Skeletal muscle satellite cell (primary cell): ENCODE measurements at regions not wholly inside any gene's neighbourhood (a gene's known extent, or its start where the extent isn't known, plus 50 kb on each side); places are given as distances from the start of the nearest gene placed in this dataset.
A peak's percentile ranks its signal among the peaks of the same experiment; 100 is the strongest.

Experiments
- H3K27me3 ChIP-seq: 2 replicates; pipeline ENCODE4 v1.7.0; 2013; ENCODE audit warnings: low read length; ENCODE audit not compliant: control insufficient read depth, insufficient read depth
- H3K36me3 ChIP-seq: 2 replicates; pipeline ENCODE4 v1.7.0; 2013; ENCODE audit warnings: mild to moderate bottlenecking, control low read depth, low read length; ENCODE audit not compliant: insufficient read depth
- H3K4me1 ChIP-seq: 2 replicates; pipeline ENCODE4 v1.7.0; 2013; ENCODE audit warnings: low read length; ENCODE audit not compliant: control insufficient read depth, insufficient read depth
- H3K4me2 ChIP-seq: 2 replicates; pipeline ENCODE4 v1.7.0; 2013; ENCODE audit warnings: mild to moderate bottlenecking, low read length
- H3K4me3 ChIP-seq: 2 replicates; pipeline ENCODE4 v1.7.0; 2013; ENCODE audit warnings: low read length
- H3K9ac ChIP-seq: 2 replicates; pipeline ENCODE4 v1.7.0; 2013; ENCODE audit warnings: mild to moderate bottlenecking, low read depth, low read length, moderate library complexity
- H3K9me3 ChIP-seq: replicated peaks from 2 replicates; pipeline ENCODE4 v1.7.0; 2013; ENCODE audit warnings: mild to moderate bottlenecking, control low read depth, low read length

DNA sequence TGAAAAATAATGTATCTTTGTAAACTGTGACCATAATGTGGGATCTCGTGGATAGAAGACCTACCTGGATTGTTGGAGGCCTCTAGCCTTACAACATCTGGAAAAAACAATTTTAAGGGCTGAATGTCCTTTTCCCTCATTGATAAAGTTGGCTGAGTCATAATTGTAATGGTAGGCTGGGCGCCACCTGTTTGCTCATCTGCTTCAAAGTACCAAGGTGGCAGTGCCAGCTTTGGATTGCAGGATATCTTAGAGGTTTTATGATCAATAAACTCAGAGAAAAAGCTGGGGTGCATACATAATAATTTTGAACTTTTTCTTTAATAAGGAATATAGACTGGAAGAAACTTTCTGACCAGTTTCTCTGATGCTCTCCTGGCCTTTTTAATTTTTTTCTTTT, 653.4 kb downstream of the MMUT start:
- H3K4me3 ChIP-seq = no peak overlapping the region
- no peaks in the 10 kb centered on the region for H3K9me3 ChIP-seq
- no peaks in the 10 kb centered on the region for H3K36me3 ChIP-seq
- H3K4me1 ChIP-seq = no peaks in the 10 kb centered on the region
- no peaks in the 10 kb centered on the region for H3K27me3 ChIP-seq
- no peak overlapping the region for H3K9ac ChIP-seq
- H3K4me2 ChIP-seq = no peak overlapping the region

DNA sequence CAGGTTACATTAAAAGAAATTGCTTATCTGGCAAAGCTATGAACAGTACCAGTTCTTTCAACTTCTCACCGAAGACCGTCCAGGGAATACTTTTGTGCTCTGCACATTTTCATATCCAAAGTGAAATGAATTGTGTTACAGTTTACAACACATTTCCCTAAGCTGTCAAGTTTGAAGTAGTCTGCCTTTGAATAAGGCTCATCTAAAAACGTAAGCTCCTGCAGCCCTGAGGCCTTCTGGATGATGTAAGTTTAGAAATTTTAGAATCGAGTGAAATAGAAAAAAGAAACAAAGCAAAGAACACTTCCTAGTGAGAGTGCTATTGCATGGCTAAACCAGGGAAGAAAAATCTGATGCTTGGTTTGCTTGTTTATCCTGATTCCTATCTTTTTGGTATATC, 653.8 kb downstream of the MMUT start:
- no peaks in the 10 kb centered on the region for H3K4me1 ChIP-seq

GRCh38 chr6:48798296-48798695, 664.8 kb downstream of the MMUT start:
- H3K4me1 ChIP-seq = no peaks in the 10 kb centered on the region
- no peaks in the 10 kb centered on the region for H3K9me3 ChIP-seq
- no peak overlapping the region for H3K4me2 ChIP-seq
- no peaks in the 10 kb centered on the region for H3K36me3 ChIP-seq
- H3K27me3 ChIP-seq = no peaks in the 10 kb centered on the region
- no peak overlapping the region for H3K9ac ChIP-seq
- H3K4me3 ChIP-seq = no peak overlapping the region

More for the DNA sequence above, 653.8 kb downstream of the MMUT start:
- H3K27me3 ChIP-seq = no peaks in the 10 kb centered on the region
- no peaks in the 10 kb centered on the region for H3K36me3 ChIP-seq
- H3K9me3 ChIP-seq = no peaks in the 10 kb centered on the region
- H3K4me2 ChIP-seq = no peak overlapping the region
- no peak overlapping the region for H3K9ac ChIP-seq
- no peak overlapping the region for H3K4me3 ChIP-seq

DNA sequence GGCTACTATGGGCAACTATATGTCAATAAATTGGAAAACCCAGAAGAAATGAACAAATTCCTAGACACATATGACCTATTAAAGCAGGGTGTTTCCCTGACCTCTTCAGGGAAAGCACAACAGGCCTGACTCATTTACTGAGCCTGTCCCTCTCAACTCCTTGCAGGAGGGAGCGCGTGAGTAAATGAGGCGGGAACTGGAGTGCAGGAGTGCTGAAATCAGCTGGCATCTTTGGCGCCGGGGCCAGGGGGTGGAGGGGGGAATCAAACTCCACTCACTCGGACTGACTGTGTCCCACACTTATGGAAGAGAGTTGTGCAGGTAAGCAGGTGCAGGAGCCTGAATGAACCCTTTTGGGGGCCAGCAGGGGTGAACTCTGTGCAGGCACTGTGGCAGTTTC, 671.2 kb upstream of the PTCHD4 start:
- H3K4me3 ChIP-seq = no peak overlapping the region
- no peak overlapping the region for H3K4me2 ChIP-seq
- H3K36me3 ChIP-seq = no peaks in the 10 kb centered on the region
- no peaks in the 10 kb centered on the region for H3K4me1 ChIP-seq
- no peaks in the 10 kb centered on the region for H3K27me3 ChIP-seq
- H3K9ac ChIP-seq = no peak overlapping the region
- no peaks in the 10 kb centered on the region for H3K9me3 ChIP-seq

DNA sequence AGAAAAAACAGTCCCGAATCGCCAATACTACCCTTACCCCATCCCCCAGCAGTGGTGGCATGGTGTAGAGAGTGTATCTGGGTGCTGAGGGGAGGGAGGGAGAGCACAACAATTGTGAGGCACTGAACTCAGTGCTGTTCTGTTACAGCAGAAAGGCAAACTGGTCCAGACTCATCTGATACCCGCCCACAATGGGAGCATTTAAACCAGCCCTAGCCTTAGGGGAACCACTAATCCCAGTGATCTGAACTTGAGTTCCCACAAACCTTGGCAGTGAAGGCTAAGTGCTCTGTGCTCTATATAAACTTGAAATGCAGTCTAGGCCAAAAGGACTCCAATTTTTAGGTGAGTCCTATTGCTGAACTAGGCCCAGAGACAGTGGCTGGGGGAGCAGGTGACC, 666.4 kb upstream of the PTCHD4 start:
- H3K4me2 ChIP-seq = no peak overlapping the region
- H3K4me1 ChIP-seq = peaks cover 18% of the 10 kb centered on the region

DNA sequence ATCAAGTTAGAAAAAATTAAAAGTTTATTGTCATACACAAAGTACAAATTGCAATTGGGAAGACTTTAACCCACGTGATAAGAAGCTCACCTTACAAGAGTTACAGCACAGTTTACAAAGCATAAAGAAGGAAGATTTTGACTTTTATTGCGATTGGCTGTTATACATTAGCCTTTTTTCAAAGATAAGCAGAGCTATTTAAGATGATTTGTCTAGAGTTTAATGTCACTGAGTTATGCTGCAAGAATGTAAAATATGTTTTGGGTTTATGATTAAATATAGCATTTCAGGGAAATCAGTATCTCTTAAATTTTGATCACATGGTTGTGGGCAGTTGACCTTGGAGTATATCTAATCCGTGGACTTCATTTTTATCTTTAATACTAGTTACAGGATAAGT, 664.2 kb upstream of the PTCHD4 start:
- Histone ChIP-seq H3K36me3 (no peaks in the 10 kb centered on the region), H3K27me3 (no peaks in the 10 kb centered on the region), H3K9ac (no peak overlapping the region), H3K9me3 (no peaks in the 10 kb centered on the region), H3K4me2 (peak overlapping the region; percentile 16), H3K4me1 (peaks cover 18% of the 10 kb centered on the region), H3K4me3 (no peak overlapping the region)

More for the DNA sequence above, 666.4 kb upstream of the PTCHD4 start:
- no peaks in the 10 kb centered on the region for H3K36me3 ChIP-seq
- H3K9ac ChIP-seq = no peak overlapping the region
- no peaks in the 10 kb centered on the region for H3K9me3 ChIP-seq
- H3K27me3 ChIP-seq = no peaks in the 10 kb centered on the region
- H3K4me3 ChIP-seq = no peak overlapping the region

DNA sequence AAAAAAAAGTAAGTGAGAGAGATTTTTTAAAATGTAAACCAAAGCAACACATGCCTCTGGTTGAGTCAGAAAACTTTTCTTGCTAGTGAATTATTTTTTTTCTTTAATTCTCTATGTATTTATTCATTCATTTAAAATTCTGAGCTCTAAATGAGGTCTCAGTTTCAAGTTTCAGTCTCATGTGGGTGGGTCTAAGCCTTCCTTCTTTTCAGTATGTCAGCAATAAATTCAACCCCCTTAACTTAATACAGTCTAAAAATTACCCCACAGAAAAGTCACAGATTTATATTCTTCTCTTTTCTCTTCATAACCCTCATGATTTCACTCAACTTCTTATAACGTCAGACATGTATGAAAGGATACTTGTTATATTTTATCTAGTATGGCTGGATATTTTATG, 663.3 kb upstream of the PTCHD4 start:
- no peak overlapping the region for H3K9ac ChIP-seq
- no peak overlapping the region for H3K4me2 ChIP-seq
- H3K36me3 ChIP-seq = no peaks in the 10 kb centered on the region
- no peak overlapping the region for H3K4me3 ChIP-seq
- no peaks in the 10 kb centered on the region for H3K9me3 ChIP-seq
- H3K27me3 ChIP-seq = no peaks in the 10 kb centered on the region
- H3K4me1 ChIP-seq = peaks cover 18% of the 10 kb centered on the region

- peaks cover 13% of the 10 kb centered on the region for H3K4me1 ChIP-seq
- H3K27me3 ChIP-seq = no peaks in the 10 kb centered on the region
- H3K9me3 ChIP-seq = no peaks in the 10 kb centered on the region
- no peak overlapping the region for H3K4me3 ChIP-seq
- no peaks in the 10 kb centered on the region for H3K36me3 ChIP-seq
- H3K9ac ChIP-seq = no peak overlapping the region
- H3K4me2 ChIP-seq = no peak overlapping the region
These were observed 655.4 kb upstream of the PTCHD4 start for GRCh38 chr6:48766349-48766748.

DNA sequence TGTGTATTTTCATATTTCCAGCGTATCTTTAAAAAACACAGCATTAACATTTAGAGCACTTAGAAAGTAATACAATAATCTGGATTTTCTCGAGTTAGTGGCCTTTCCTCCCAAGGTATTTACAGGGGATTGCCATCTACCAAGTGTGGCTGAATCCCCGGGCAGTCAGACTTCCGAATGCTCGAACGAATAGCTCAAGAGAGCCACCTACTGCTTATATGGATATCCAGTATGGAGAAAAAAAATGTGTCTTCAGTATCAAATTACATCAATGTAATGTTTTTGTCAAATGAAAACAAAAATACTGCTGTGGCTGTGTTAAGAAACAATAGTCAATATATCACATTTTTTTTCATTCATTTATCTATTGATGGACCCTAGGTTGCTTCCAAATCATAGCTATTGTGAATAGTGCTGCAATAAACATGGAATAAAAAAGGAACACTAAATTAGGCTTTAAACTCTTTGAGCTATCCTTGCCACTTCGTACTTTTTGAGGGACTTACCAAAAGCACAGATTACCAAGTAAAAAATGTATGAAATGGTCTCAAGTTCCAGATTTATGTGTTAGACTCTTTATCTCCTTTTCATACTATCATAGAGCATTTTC, 654.5 kb upstream of the PTCHD4 start:
- Histone ChIP-seq H3K9me3 (no peaks in the 10 kb centered on the region), H3K27me3 (no peaks in the 10 kb centered on the region), H3K9ac (peak overlapping the region; percentile 14), H3K36me3 (no peaks in the 10 kb centered on the region), H3K4me2 (peak overlapping the region; percentile 18), H3K4me1 (peaks cover 13% of the 10 kb centered on the region), H3K4me3 (no peak overlapping the region)

GRCh38 chr6:48764286-48765044, 653.5 kb upstream of the PTCHD4 start:
- H3K4me1 ChIP-seq = peaks cover 13% of the 10 kb centered on the region
- H3K36me3 ChIP-seq = no peaks in the 10 kb centered on the region
- H3K4me2 ChIP-seq = no peak overlapping the region
- H3K4me3 ChIP-seq = no peak overlapping the region
- H3K9ac ChIP-seq = no peak overlapping the region
- no peaks in the 10 kb centered on the region for H3K27me3 ChIP-seq
- no peaks in the 10 kb centered on the region for H3K9me3 ChIP-seq

- no peaks in the 10 kb centered on the region for H3K36me3 ChIP-seq
- H3K4me1 ChIP-seq = peaks cover 4% of the 10 kb centered on the region
- H3K9me3 ChIP-seq = no peaks in the 10 kb centered on the region
- H3K4me3 ChIP-seq = no peak overlapping the region
- H3K9ac ChIP-seq = no peak overlapping the region
- H3K27me3 ChIP-seq = no peaks in the 10 kb centered on the region
- H3K4me2 ChIP-seq = no peak overlapping the region
These were observed 646.7 kb upstream of the PTCHD4 start for GRCh38 chr6:48757661-48758060.

DNA sequence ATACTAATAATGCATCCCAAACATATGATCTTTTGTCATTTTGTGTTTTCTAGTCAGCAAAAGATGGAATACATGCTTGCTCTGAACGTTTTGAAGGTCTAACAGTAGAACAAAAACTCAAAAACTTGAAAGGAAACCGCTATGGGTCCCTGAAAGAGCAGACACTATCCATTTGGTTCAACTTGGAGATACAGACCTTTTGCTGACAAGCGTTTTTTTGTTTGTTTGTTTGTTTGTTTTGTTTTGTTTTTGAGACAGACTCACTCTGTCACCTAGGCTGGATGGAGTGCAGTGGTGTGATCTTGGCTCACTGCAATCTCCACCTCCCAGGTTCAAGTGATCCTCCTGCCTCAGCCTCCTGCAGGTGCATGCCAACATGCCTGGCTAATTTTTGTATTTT, 644.3 kb upstream of the PTCHD4 start:
- H3K9me3 ChIP-seq = no peaks in the 10 kb centered on the region
- H3K36me3 ChIP-seq = no peaks in the 10 kb centered on the region
- H3K4me3 ChIP-seq = no peak overlapping the region
- H3K9ac ChIP-seq = no peak overlapping the region
- no peak overlapping the region for H3K4me2 ChIP-seq
- no peaks in the 10 kb centered on the region for H3K27me3 ChIP-seq
- H3K4me1 ChIP-seq = peaks cover 4% of the 10 kb centered on the region
